Mesenteric fat pad (tissue), 1 donor: ENCODE measurements at regions not wholly inside any gene's neighbourhood (a gene's known extent, or its start where the extent isn't known, plus 50 kb on each side); places are given as distances from the start of the nearest gene placed in this dataset.

Experiments used
- DNase-seq: peaks from one replicate; pipeline ENCODE4 v3.0.0-alpha.2; 2020; ENCODE audit warnings: low spot score
- donor health status: DM: yes; HTN: yes; CAD: no.

DNA sequence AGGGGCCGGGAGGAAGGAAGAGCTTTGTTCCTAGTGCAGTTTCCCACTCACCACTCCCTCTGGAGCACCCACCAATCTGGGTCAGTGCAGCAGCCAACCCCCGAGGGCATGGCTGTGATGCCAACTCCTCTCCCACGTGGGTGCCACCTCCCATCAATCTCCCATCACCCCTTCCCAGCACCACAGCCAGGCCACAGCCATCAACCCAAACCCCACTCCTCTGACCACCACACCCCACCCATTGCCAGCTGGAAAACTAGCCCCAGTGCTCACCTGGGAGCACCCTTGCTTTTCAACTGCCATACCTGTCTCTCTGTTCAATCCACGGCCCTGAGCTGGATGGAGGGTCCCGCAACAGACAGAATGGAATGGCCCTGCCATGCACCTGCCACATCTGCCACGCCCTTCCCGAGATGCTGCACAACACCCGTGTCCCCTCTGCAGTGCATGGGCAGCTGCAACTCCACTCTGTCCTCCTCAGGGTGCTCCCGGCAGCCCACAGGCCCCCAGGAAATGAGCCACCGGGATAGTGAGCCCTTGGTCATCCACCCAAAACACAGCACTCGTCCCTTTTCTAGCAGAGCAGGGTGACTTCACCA lies 112.4 kb upstream of the ID2 start:
- DNase-seq: peak; percentile 81

DNA sequence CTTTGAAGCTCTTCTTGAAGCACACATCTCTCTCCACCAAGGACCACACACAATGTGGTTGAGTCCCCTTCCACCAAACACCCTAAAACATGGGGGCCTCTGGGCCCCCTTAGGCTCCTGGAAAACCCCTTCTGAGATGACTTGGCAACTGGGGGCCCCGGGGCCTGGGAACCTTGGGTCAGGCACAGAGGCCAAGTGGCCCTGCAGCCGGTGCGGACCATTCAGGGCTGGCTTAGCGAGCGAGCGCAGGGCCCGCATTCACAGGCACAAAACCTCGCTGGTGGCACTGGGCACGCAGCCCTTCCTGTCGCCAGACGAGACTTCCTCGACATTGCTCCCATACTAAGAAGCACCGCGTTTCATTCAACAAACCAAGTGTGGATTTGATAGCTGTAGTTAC lies 111.2 kb upstream of the ID2 start:
- DNase-seq: peak; percentile 81

DNA sequence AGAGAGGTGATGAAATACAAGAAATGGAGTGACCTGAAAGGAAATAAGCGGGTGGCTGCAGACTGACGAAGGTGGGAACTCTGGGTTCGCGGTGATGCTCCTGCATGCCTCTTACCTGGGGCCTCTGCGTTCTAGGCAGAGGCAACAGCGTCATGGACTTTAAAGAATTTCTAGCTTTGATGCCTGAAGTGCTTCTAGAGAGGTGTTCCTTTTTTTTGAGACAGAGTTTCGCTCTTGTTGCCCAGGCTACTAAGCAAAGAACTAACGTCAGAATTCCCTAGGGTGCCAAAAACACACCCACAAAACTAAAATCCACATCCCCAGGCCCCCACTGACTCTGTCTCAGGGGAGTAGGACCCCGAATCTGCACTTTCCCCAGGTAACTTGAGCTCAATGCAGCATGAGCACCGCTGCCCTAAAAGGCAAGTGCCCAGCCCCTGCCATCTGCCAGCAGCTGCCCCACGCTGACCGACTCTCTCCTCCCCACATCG lies 110.5 kb upstream of the ID2 start:
- no peak for DNase-seq

DNA sequence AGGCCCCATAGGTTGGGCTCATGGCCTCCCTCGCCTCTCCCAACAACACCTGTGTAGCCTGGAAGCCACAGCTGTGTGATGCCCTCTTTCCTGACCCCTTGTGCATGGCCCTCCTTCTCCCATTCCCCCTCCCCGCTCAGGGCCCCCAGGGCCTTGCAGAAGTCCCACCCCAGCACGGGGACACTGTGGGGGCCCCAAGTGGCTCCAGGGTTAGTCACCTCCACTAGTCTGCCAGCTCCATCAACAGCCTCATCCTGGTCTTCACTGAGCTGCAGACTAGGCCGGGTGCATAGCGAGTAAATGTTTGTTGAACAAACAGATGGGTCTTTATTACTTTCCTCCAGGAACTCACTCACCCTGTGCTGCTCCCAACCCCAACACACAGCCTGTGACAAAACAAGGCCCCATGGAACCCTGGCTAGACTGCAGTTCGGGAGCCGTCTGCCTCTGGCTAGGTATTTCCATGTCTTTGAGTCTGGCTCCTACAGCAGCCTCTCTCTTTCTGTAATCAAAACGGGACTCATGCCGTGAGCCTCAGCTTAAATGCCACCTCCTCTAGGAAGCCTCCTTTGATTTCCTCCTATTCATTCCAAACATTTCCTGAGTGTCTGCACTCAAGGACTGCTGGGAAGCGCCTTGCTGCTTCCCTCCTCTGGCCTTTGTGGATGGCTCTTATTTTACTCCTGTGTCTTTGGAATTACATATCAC lies 109.9 kb upstream of the ID2 start:
- peak; percentile 79 for DNase-seq

DNA sequence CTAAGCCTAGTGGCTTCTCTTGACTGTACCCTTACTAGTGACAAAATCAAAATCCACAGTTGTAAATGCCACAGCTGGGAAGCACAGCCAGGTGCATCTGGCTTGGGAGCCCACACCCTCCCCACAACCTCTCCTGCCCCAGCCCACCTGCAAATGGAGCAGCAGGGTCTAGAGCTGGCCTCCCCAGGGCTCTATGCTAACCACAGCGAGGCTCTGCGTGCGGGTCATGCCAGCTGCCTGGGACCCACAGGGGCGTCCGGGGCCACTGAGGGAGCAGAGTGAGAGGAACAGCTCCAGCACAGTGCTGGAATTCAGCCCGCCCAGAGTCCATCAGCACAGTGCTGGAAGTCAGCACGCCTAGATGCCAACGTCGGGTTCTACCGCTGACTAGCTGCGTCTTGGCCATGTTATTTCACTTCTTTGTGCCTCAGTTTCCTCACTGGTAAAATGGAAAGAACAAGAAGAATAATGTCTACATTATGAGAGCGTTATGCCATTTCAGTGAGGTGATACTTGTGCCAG lies 109.1 kb upstream of the ID2 start:
- peak; percentile 87 for DNase-seq

DNA sequence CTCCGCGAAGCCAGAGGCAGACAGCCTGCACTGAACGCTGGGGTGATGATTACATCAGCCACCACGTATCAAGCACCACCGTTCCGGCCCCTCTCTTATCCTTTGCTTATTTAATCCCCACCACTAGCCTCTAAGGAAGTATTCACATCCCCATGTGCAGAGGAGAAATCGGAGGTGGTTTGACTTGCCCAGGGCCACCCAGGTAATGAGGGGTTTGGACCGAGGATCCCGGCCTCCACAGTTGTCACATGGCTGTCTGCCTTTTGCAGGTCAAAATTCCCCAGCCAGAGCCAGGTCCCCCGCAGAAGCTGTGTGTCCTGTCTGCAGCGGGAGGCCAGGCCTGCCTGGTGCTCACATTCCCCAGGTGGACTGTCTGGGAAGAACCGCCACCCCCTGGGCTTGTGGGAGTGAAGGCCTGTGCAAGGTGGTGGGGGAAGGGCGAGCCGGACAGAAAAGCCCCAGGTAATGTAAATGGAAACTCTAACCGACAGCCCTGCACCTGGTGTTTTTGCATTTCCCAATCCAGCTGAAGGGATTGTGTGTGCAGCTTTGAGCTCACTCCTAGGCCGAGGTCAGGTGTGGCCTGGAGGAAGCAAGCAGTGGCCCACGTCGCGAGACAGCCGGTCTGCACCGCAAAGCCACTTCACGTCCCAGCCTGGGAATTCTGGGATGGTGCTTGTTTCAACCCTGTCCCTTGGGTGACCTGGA lies 108.5 kb upstream of the ID2 start:
- DNase-seq: peak; percentile 83

DNA sequence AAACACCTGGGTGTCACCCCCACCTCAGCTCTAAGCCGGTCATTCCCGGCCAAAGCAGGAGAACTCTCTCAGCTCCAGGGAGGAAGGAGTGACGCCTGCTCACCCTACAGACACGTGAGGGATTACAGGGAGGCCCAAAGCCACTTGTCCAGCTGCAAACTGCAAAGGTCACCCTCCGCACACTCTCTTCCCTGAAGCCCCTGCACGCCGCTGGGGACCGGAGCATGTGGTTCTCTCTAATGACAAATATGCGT lies 108.0 kb upstream of the ID2 start:
- DNase-seq: no peak

DNA sequence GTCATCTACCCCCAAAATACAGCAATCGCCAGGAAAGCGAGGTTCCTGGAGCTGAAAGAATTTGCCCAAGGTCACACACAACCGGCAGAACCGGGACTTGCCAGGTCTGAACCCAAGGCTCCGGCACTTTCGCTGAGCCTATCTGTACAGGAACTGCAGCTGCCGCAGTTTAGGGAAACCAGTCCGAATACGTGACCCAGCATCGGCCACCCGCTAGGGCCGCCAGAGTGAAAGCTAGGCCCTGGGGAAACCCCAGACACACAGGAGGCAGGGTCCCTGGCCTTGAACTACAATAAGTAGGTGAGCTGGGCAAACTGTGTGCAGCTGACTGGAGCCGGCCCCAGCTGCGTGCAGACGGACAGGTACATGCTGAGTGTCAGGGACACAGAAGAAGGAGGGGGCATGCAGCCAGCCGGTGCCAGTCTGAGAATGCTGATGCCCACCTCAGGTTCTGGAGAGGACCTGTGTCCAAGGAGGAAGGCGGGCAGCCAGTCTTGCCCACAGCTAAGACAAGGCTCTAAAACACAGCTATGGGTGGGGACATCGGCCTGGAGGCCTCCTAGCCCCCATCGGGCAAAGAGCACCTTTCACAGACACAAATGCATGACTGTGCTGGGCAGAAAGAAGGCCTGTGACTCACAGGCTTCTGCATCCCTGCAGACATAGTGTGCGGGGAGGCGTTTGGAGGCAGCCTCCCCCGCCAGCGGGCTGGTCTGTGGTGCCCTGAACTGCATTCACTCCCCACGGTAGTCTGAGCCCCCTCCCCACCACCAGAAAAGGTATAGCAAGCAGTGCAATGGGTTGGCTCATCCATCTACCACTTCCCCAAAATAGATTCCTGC lies 107.4 kb upstream of the ID2 start:
- peak; percentile 79 for DNase-seq

DNA sequence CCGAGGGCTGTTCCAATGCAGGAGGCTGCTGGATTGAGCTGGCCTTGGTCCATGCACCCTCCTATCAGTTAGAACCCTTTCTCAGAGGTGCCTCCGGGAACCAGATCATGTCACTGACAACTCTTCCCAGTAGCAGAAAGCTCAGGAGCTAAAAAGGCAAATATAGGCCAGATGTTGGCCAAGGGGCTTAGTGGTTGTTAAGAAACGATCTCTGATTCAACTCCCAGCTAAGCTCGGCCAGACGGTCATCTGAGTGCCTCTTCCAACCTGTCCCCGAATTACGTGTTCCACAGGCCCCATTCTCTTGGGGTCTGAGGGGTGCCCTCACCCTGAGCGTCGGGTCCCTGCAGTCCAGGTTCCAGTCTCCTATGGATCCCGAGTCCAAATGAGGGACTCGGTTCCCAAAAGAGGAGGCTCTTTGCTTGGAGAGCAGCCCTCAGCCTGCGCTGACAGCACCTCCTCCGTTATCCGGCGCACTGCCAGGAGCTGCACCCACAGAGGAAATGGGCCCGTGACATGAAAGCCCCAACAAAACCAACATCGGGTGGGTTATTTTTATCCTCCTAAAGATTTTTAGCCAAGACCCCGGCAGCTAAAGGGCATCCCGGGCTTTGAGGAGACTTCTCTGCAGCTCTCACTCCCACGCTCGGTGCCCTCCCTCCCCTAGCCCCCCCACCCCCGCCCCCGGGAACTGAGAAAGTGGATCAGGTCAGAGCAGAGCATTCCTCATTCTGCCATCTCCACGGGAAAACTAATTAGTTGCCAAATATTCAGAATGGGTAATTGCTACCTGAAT lies 106.6 kb upstream of the ID2 start:
- DNase-seq: peak; percentile 67

DNA sequence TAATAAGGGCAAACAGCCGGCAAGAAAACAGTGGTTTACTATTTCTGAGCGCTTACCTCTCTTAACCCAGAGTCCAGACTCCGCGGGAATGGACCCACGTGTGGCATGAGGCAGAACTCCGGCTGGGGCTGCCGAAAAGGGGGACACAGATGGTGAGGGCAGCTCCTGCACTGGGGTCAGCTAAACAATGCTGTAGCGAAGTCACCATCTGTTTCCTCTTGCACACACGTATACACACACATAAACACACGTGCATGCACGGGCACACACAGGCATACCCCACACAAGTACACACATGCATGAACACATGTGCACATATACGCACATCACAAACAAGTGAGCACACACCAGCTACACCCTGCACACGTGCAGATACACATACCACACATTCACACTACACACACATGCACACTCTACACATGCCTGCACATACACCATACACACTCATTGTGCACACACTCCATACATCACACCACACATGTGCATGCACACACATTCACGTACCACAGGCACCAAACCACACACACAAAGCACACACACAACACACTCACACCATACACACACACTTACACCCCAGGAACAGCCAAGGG lies 105.9 kb upstream of the ID2 start:
- DNase-seq: peak; percentile 64

DNA sequence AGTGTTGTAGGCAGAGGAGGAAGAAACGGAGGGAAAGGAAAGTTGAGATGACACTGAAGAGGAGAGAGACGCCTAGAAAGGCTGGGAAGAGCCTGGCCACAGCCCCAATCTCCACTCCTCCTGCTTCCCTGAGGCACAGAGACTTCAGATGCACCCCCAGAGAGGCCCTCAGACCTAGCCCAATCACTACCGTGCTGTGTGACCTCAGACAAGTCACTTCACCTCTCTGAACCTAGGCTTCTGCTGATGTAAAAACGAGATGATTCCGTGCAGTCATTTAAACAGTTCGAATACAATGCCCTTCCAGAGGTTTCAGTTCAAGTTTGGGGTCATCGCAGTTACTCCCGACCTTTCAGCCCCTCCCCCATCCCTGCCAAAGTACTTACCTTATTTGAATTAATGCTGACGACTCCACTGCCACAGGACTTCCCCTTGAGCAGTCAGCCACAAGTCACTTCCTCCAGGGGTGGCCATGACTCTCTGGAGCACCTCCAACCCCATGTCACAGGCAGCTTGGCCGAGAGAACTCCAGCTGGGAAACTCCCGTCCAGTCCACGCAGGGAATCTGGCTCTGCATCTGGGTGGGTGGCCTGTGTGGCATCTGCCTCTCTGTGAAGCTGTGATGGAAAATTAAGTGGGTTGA lies 105.2 kb upstream of the ID2 start:
- DNase-seq: peak; percentile 79

DNA sequence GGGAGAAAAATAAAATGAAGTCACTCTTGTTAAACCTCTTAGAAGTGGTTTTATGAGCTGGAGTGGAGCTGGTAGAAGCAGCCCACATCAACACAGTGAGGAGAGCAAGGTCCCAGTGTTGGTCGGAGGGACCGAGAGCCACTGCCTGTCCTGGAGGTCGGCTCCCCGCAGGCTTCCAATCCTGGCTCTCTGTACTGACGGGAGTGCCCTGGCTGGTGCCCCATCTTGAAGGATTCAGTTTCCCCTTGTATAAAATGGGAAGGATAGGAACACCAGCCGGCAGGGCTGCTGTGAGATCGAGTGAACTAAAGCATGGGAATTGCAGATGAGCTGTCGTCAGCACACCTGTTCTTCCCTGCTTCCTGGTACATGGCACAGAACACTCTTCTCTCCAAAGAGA lies 104.3 kb upstream of the ID2 start:
- no peak for DNase-seq

DNA sequence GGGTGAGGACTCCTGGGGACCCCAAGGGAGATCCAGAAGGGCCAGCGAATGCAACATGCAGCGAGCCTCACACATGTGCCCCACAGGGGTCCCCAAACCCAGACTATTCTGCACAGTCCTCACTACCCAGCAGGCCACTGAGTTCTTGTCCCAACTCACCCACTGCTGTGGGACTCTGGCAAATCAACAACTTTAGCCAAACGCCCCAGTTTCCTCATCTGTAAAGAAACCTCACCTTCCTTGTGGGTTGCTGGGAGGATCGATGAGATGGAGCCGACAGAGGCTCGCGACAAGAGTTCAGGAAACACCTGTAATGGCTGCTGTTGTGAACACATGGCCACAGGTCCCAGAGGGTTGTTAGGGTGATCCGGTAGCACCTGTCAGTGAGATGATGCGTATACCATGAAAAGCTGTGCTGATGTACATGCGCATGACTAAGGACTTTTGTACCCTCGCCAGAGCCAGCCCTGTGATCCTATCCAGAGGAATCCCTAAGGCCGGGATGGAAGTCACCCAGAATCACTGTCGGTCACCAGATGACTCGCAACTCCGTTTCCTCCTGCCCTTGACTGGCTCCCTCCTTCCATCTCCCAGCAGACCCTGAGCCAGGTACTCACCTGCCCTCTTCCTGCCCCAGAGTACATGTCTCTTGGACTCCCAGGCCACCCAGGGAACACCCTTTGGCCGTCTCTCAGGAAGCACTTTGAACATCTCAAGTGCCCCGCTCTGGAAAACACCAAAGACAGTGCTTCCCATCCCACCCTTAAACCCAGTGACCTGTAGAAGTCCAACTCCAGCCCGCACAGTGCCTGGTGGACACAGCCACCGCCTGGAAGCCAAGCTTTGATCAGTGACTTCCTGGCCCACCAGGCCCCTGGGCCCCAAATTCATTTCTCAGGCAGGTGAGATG lies 103.3 kb upstream of the ID2 start:
- peak; percentile 82 for DNase-seq

DNA sequence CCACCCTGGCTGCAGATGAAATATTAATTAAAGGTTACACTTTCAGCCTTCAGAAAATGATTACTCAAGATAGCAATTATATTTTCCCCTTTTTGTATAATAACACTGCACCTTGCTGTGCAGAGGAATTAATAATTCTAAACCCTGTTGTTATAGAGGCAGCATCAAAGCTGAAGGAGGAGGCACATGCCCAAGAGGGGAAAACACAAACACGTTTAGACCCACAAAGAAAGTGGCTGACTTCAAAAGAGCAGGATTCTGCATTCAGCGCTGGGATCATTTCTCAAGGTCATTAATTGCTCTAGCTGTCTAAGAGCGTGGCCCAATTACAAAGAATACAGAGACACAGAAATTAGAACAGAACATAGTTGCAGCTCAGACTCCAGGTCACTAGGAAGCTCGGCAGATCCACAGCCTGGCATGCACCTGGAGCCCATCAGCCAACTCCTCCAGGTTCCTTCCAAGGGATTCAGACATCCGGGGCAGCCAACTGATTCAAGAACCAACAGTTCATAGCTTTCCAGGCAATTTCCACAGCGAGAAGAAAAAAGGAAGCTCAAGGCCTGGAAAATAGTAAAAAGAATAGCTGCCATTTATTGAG lies 102.3 kb upstream of the ID2 start:
- DNase-seq: peak; percentile 57

DNA sequence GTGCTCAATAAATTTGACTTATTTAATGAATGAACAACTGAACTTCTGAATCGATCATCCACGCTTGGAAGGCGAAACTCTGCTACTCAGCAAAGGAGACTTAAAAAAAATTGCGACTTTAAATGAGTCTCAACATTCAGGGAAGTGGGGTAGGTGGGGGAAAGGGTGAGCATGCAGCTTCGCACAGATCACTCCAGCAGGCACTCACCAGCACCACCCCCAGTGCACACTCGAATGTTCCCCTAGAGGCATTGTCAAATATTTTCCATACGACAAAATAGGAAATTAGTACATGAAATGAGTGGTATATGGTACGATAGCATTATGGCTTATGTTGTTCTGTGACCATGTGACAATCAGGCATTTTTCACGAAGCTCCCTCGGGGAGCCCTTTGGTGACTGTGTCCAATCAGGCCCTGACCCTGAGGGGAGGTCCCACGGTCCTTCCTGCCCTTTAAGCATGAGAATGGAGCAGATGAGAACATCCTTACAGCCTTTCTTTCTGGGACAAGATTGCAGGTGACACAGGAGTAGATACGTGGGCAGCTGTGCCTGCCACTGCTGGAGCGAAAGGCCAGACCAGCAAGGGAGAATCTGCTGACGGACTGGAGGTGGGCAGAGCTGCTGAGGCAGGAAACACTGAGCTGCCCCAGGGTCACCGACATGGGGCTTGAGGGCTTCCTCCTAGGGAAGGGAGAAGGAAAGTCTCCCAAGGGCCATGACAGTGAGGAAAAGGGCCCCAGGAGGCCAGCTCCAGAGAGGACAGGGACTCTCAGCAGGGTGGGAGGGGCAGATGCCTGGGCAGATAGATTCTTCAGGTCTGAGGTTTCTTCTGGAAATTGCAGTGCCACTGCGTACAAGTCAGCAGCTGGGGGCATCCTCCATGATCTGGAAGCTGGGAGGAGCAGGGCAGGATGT lies 101.3 kb upstream of the ID2 start:
- peak; percentile 69 for DNase-seq

DNA sequence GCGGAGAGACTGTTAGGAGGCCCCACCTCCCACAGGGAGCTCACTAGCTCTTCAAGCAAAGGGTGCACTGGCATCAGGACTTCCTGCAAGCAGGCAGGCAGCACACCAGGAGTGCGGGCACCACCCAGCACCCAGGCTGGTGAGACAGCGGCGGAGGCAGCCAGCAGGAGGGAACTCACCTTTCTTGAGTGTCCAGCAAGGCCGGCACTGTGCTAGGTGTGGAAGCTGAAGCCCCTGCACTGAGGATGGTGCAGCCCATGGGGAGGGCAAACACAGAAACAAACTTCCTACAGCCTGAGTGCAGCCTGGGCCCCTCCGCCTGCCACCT lies 100.7 kb upstream of the ID2 start:
- peak; percentile 55 for DNase-seq

DNA sequence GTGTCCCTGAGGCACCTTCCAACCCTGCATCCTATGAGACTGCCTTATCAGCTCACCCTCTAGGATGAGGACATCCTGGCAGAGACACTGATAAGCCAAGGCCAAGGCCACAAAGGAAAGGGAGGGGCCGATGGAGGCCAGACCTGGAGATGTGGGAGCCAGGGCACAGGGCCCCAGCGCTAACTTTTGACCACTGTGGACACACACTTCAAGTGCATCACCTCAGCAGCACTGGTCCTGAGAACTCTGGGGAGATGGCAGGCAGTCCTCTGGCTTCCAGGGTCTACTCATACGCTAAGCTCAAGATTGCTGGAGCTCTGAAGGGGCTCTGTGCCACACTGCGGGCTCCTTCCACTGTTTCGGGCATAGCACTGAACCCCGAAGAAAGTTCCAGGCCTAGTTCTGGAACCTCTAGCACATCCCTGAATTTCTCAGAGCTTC lies 100.2 kb upstream of the ID2 start:
- peak; percentile 64 for DNase-seq
